ENCODE measurements at regions not wholly inside any gene's neighbourhood (a gene's known extent, or its start where the extent isn't known, plus 50 kb on each side); places are given as distances from the start of the nearest gene placed in this dataset.

GRCh38 chr7:67637023-67637358 is 640.4 kb downstream of the TYW1 start:
- no peak for TF ChIP-seq EZH2 (IDR thresholded peaks at IDR 0.05; ENCODE audit: insufficient read depth, low read length)
- TF ChIP-seq CTCF (IDR thresholded peaks at IDR 0.05; ENCODE audit: insufficient read depth, low read depth, low read length) = no peak

Data from astrocyte (in vitro differentiated cells and primary cell).